ENCODE measurements at regions not wholly inside any gene's neighbourhood (a gene's known extent, or its start where the extent isn't known, plus 50 kb on each side); places are given as distances from the start of the nearest gene placed in this dataset.
"Not testable (repeated sequence)": the region's sequence is repeated elsewhere in the genome, so short reads cannot be mapped to it uniquely, and the experiment has no call there.

DNA sequence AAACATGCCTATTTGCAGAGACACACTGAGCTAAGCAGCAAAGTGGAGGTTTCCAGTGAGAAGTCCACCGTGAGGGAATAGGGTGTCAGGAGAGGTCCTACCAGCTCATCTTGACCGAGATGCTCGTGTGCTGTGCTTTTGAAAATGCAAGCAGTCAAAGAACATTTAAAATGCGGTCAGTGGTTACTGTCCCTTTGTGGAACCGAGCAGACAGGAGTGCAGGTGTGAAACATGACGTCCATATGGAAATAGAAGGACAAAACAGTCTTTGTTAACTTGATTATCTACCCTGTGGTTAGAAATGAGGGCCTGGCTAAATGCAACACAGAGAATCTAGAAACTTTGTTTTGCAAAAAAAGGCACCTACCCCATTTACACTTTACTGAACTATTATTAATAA, 473.3 kb downstream of the SPATA31A6 start:
- DNase-seq: not testable (repeated sequence)

- not testable (repeated sequence) for DNase-seq
These were observed 474.0 kb downstream of the SPATA31A6 start for GRCh38 chr9:42657496-42657895.

- not testable (repeated sequence) for DNase-seq
These were observed 513.7 kb downstream of the SPATA31A6 start for GRCh38 chr9:42697146-42697545.

- DNase-seq: not testable (repeated sequence)
These were observed 519.4 kb downstream of the SPATA31A6 start for GRCh38 chr9:42702890-42703289.

DNA sequence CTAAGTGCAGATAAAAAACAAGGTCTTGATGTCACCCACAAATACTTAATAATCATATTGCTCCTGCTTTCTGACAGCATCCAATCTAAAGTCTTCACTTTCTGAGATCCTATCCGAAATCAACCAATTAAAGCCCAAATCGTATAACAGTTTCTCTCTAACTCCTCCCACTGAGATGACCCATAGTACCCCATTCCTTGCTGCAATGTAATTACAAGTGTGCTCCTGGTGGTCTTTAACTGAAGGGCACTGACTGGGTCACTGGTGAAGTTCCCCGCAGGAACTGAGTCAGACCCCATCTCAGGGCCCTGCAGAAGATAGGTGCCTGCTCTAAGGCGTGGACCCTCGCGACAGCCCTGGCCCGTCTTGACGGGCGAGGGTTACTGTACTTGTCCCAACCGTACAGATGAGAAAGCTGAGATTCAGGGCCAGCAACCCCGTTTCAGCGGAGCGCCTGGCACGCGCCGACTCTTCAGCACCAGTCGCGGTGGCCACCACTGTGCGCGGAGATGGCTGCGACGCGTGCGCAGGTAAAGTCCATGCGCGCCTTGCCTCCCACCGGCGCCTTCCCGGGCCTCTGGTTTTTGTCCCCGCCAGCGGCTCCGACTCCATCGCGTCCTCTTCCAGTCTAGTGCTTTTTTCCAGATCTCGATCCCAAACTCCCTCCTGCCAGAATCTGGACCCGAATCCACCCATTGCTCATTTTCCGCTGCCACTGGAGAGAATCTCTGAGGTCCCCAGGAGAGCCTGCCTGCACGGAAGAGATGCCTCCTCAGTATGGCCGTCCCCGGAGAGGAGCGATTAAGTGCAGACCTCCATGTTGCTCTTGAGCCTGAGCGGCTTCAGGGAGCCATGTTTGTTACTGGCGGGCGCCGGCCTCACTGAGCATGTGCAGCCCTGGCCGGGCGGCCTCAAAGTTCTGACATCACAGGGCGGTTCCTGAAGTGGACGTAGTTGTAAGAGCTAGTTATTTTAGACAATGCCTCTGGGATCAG, 541.7 kb downstream of the SPATA31A6 start:
- peak in 1 of 2 donors; percentile 23 for DNase-seq

DNA sequence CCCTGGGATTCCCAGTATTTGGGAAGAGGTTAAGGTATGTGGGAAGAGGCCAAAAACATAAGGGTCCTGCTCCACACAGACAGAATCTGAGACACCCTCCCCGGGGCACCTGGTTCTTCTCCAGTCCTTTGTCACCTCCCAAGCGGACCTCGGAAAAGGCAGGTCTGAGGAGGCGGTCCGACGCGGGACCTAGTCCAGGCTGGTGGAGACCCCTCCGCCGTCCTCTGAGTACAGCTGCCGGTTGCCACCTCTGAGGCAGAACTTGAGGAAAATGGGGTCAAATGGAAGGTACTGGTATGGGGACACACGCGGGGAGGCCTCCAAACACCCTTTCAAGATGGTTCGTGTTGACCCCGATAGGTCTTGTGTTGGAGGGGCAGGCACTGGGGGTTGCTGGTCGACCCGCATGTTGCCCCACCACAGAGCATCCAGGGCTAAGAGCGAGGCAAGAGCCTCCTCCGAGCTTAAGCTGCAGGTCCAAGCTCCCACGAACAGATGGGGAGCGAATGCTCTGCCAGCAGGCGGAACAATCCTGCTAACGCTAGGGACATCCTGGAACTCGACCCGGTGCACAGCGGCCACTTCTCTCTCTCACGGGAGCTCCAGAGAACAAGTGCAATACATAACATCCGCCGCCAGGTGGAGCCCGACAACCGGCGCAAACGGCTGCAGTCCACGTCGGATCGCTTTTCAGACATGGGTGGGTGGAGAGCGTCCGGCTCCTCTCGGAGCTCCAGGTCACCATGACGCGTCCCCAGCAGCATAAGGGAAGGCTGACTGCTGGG, 559.8 kb downstream of the SPATA31A6 start:
- peak; percentile 33 to 60 for DNase-seq

DNA sequence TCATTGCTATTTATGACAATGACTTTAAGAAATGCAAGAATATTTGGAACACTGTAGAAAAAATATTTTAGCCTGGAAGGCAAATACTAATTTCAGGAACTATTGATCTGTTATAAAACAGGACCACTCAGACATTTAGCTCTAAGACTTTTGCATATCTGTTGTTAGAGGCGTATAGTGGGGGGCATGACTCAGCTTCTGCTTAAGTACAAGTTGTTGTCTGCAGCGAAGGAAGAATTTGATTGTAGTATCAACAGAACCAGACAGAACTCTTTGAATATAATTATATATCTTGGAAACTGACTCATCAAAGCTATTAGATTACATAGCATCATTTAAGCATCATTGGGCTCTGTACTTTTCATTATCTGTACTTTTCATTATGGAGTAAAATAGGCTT, 573.8 kb downstream of the SPATA31A6 start:
- DNase-seq: not testable (repeated sequence)

- not testable (repeated sequence) for DNase-seq
These were observed 575.9 kb downstream of the SPATA31A6 start for GRCh38 chr9:42759320-42759719.

- not testable (repeated sequence) for DNase-seq
These were observed 598.7 kb downstream of the SPATA31A6 start for GRCh38 chr9:42782201-42782600.

DNA sequence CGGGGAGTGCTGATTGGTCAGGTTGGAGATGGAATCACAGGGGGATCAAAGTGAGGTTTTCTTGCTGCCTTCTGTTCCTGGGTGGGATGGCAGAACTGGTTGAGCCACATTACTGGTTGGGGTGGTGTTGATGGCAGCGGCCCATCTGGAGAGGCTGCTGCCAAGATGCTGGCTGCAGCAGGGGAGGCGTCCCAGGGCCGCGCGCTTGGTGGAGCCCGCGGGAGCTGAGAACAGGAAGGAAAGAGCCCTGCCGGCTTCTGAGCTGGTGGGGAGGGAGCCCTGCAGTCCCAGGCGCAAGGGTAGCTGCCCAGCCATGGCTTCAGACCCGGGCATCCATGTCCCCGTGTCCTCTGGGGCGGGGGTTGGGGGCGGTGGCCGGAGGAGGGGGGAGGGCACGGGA, 609.3 kb downstream of the SPATA31A6 start:
- DNase-seq: not testable (repeated sequence)

GRCh38 chr9:42798571-42798970, 615.1 kb downstream of the SPATA31A6 start:
- DNase-seq: not testable (repeated sequence)

DNA sequence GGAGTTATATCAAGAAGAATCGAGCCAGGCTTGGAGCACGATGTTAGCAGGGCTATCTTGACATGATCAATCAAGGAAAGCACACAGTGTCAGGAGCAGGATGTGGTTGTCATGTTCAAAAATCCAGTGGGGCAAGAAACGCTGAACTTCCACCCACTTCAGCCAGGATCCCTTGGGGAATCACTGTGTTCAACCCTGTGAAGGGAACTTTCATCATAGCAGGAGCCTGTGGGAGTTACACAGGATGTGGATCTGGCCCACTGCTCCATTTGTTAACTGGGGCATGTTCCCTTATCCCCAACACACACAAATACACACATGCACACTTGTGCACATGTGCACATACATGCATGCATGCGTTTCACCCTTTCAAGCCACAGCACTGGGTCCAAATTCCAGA, 619.3 kb downstream of the SPATA31A6 start:
- DNase-seq: not testable (repeated sequence)

DNA sequence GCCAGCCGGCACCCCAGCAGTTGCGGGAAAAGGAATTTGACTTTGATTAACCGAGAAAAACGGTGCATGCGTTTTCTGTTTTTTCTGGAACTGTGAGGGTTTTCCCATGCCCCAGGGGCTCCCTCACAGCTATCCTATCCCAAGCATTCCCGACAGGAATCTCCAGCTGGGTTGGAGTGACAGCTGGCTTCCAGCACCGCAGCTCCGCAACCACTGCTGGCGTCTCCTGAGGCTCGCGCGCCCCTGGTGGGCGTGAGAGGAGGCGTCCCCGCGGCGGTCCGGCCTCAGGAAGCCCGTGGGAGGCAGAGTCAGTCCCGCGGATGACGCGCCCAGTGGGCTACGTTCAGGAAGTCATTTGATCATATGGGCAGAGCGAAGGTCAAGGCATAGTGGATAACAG, 623.2 kb downstream of the SPATA31A6 start:
- not testable (repeated sequence) for DNase-seq

DNA sequence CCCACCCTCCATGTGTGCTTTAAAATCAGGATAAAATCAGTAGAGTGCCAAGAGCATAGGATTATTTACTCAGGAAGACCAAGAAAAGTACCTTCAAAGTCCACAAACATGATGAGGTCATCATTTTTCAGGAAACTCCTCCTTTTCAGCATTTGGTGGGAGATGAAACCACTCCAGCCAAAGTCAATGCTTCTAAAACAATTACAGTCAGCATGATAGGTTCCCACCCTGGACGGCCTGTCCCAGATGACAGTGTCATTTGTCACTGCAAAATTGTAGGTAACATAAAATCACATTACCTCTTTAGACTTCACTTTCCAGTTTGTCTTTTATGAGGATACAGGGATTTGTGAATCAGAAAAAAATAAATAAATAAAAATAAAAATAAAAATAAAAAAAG, 638.0 kb downstream of the SPATA31A6 start:
- not testable (repeated sequence) for DNase-seq

DNA sequence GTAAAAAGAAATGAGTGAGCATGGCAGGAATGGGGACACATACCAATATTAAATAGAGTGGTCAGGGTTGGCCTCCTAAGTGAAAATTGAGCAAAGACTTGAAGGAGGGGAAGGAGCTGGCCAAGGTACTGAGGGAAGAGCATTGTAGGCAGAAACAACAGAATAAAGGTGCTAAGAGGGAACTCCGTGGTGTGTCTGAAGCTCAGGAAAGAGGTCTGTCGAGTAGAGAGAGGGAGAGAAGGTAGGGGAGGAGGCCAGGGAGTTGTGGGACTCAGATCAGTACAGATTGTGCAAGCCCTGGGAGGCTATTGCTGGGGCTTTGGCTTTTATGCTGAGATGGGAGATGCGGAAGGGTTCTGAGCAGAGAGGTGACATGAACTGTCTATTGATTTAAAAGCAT, 664.7 kb downstream of the SPATA31A6 start:
- not testable (repeated sequence) for DNase-seq

DNA sequence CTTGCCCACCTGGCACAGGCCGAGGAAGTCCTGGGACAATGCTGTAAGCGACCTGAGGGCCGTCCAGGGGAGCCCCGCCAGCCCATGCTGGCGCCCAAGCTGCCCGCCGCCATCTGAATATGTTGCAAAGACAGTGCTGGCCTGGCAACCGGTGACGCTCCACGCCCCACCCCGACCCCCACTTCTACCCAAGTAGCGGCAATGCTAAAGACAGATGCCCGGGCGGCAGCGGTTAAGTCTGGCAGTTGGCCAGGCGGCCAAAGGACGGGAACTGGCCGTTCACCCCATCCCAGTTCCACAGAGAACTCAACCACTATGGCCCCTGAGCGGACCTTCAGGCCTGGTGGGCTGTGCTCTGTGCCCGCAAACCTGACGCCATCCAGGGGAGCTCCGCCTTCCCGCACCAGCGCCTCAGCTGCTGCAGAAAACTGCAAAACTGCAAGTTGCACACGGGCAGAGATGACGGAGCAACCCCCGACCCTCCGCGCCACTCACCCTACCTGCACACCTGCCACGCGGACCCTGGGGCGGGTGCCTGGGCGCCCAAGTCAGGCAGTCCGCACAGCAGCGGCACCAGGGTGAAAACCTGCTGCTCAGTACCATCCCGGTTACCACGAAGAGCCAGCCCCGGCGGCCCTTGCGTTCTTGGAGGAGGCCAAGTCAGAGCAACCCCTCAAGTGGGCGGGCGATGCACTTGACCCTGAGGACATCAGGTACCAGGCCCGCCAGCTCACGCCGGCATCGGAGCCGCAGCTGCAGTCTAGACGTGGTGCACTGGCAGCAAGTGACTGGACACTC, 667.6 kb downstream of the SPATA31A6 start:
- DNase-seq: not testable (repeated sequence)

DNA sequence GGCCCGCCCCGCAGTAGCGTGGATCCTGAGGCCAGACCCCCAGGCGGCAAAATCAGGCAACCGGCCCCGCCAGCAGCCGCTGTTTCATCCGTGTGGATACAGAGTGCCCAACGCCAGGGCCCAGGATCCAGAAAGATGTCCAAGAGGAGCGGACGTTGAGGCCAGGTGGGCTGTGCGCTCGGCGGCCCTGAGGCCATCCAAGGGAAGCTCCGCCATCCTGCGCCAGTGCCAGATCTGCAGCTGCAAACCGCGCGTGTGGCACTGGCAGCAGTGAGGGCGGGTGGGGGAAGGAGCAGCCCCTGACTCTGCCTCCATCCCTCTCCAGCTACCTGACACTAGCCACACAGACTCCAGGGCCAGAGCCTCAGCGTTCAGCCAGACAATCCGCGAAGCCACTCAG, 668.2 kb downstream of the SPATA31A6 start:
- DNase-seq: not testable (repeated sequence)

DNA sequence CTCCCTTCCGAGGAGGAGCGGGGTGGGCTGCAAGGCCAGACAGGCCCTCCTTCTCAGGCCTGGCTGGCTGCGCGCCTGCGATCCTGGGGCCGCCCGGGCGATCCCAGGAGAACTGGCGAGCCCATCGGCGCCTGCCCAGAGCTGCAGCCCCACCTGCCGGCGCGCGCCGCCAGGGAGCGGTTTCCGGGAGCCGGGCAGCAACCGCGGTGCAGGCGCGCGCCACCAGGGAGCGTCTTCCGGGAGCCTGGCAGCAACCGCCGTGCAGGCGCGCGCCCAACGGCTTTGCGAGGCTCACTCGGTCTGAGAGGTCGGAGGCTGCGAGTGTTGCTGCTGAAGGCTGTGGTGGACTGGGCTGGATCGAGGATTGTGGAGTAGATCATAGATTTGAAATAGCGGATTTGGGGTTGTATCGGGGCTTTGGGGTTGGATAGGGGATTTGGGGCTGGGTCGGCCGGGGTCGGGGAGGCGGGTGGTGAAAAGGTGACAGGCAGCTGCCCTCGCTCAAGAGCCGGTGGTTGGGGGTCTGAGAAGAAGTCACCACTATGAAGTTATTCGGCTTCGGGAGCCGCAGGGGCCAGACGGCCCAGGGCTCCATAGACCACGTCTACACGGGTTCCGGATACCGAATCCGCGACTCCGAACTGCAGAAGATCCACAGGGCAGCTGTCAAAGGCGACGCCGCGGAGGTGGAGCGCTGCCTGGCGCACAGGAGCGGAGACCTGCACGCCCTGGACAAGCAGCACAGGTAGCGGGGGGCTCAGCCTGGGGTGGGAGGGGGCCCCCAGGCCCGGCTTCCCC, 668.9 kb downstream of the SPATA31A6 start:
- not testable (repeated sequence) for DNase-seq

GRCh38 chr9:42860133-42860532, 676.7 kb downstream of the SPATA31A6 start:
- not testable (repeated sequence) for DNase-seq

GRCh38 chr9:42862465-42862864, 679.0 kb downstream of the SPATA31A6 start:
- not testable (repeated sequence) for DNase-seq

Measured in activated CD4-positive, alpha-beta T cell treated with anti-CD3 and anti-CD28 coated beads for 4 hours (primary cell).